ENCODE measurements at regions not wholly inside any gene's neighbourhood (a gene's known extent, or its start where the extent isn't known, plus 50 kb on each side); places are given as distances from the start of the nearest gene placed in this dataset.

DNA sequence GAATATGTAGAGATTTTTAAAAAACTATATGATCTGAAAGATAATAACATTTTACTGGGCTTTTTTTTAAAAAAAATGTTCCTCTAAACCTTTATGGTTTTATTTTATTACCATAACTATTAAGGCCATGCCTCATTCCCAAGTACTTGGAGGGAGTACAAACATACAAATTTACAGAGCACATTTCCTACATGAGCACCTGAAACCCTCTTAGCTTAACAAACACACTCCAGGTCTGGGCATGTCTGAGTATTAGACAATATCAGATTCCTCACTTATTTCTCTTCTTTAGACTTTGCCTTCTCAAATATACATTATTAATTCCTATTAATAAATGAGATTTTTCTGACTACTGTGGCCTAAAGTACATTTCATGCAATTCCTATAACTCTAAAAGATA, 319.2 kb downstream of the SLCO4C1 start:
- no TSS peak for BruUV-seq (replicated peaks)
- intact Hi-C loops (cut with micrococcal nuclease) (loop anchor here (1.0 kb wide), 1 partner anchor 35 kb away; no protein-coding TSS in a partner anchor), dilution Hi-C loops (cut with MboI; ENCODE audit: extremely low pct_ligation_motif_present, low sequenced_read_pairs) (no loop called here)
- no peaks in the 10 kb centered on the region for H3K27me3 ChIP-seq (ENCODE audit: control insufficient read depth in 2 of 2, insufficient read depth in 2 of 2, low read length in 2 of 2)
- no peak overlapping the region for H3K4me3 ChIP-seq (replicated peaks in 1 of 3; ENCODE audit: insufficient read depth in 1 of 3, low read depth in 1 of 3, low read length in 3 of 3)
- DNase-seq (ENCODE audit: low read depth, low spot score) (no peak), FAIRE-seq (no peak)
- TF ChIP-seq EZH2 (IDR thresholded peaks at IDR 0.05; ENCODE audit: borderline replicate concordance, low read depth, low read length, severe bottlenecking) (no peak), GATA2 (IDR thresholded peaks at IDR 0.05; ENCODE audit: insufficient read depth, insufficient read length, low read depth, low read length) (no peak), MYC (IDR thresholded peaks at IDR 0.05; ENCODE audit: low read depth, low read length) (no peak), FOS (IDR thresholded peaks at IDR 0.05; ENCODE audit: borderline replicate concordance, insufficient read depth, low read length) (no peak), POLR2A (IDR thresholded peaks at IDR 0.05; ENCODE audit: low read depth, low read length) (no peak), JUN (IDR thresholded peaks at IDR 0.05; ENCODE audit: borderline replicate concordance, insufficient read depth, insufficient read length, low read depth) (no peak)
- TF ChIP-seq, protein P1, sequence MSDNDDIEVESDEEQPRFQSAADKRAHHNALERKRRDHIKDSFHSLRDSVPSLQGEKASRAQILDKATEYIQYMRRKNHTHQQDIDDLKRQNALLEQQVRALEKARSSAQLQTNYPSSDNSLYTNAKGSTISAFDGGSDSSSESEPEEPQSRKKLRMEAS (IDR thresholded peaks at IDR 0.05; ENCODE audit: insufficient read depth, insufficient read length): no peak
- TF ChIP-seq, protein P2, sequence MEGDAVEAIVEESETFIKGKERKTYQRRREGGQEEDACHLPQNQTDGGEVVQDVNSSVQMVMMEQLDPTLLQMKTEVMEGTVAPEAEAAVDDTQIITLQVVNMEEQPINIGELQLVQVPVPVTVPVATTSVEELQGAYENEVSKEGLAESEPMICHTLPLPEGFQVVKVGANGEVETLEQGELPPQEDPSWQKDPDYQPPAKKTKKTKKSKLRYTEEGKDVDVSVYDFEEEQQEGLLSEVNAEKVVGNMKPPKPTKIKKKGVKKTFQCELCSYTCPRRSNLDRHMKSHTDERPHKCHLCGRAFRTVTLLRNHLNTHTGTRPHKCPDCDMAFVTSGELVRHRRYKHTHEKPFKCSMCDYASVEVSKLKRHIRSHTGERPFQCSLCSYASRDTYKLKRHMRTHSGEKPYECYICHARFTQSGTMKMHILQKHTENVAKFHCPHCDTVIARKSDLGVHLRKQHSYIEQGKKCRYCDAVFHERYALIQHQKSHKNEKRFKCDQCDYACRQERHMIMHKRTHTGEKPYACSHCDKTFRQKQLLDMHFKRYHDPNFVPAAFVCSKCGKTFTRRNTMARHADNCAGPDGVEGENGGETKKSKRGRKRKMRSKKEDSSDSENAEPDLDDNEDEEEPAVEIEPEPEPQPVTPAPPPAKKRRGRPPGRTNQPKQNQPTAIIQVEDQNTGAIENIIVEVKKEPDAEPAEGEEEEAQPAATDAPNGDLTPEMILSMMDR (IDR thresholded peaks at IDR 0.05; ENCODE audit: extremely low read depth in 1 of 2, insufficient read depth in 1 of 2, low read depth in 1 of 2, low read length in 2 of 2): no peak
- ChIA-PET CTCF (no interaction called here), POLR2A (no interaction called here)
- no peak overlapping the region for H2AFZ ChIP-seq (ENCODE audit: low read depth, low read length)
- H3K36me3 ChIP-seq (ENCODE audit: control insufficient read depth in 2 of 2, extremely low read depth in 1 of 2, insufficient read depth in 2 of 2, low read length in 2 of 2): no peaks in the 10 kb centered on the region
- no peak overlapping the region for H3K4me2 ChIP-seq (ENCODE audit: insufficient read depth, low read length)
- H3K4me1 ChIP-seq (ENCODE audit: control insufficient read depth, extremely low read depth, insufficient read depth, low read length): no peaks in the 10 kb centered on the region
- no peak overlapping the region for H3K27ac ChIP-seq (ENCODE audit: insufficient read depth, low read depth, low read length)
- H4K20me1 ChIP-seq (replicated peaks; ENCODE audit: control insufficient read depth, extremely low read depth, insufficient read depth, low read length): no peaks in the 10 kb centered on the region
- H3K79me2 ChIP-seq (ENCODE audit: control insufficient read depth, insufficient read depth, low read length): no peaks in the 10 kb centered on the region
- no peaks in the 10 kb centered on the region for H3K9me1 ChIP-seq (replicated peaks; ENCODE audit: control insufficient read depth, extremely low read depth, insufficient read depth, low read length)
- no peaks in the 10 kb centered on the region for H3K9me3 ChIP-seq (replicated peaks; ENCODE audit: control insufficient read depth, insufficient read depth, low read length)
- H3K9ac ChIP-seq (replicated peaks; ENCODE audit: extremely low read depth, insufficient read depth, low read length): no peak overlapping the region
